C4-2B (cell line): ENCODE measurements at regions not wholly inside any gene's neighbourhood (a gene's known extent, or its start where the extent isn't known, plus 50 kb on each side); places are given as distances from the start of the nearest gene placed in this dataset.

Experiments used
- ZFX ChIP-seq: fragments of 450-650 bp; IDR thresholded peaks from 2 replicates; pipeline ENCODE4 v1.6.1; 2017
- TF ChIP-seq, protein P1 (sequence below): fragments of 450-650 bp; conservative IDR thresholded peaks from 2 replicates; pipeline ENCODE4 v1.5.1; 2017; ENCODE audit warnings: mild to moderate bottlenecking

DNA sequence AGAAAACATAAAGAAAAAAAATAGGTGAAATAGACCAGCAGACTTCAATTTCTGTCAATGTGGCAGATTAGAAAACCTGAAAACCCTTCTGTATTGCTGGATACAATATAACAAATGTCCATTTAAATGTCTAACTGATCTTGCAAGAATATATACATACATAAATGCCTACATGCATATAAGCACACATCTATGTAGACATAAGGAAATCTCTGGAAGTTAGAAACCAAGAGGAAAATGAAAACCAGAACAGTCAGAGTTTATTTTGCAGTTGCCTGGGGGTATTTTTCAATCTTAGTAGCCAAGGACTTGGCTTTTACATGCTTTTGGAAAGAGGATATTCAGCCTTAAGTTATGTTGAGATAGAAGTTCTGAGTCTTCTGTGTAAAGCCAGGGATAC is 184.0 kb downstream of the RPS12 start:
- TF ChIP-seq, protein P1, sequence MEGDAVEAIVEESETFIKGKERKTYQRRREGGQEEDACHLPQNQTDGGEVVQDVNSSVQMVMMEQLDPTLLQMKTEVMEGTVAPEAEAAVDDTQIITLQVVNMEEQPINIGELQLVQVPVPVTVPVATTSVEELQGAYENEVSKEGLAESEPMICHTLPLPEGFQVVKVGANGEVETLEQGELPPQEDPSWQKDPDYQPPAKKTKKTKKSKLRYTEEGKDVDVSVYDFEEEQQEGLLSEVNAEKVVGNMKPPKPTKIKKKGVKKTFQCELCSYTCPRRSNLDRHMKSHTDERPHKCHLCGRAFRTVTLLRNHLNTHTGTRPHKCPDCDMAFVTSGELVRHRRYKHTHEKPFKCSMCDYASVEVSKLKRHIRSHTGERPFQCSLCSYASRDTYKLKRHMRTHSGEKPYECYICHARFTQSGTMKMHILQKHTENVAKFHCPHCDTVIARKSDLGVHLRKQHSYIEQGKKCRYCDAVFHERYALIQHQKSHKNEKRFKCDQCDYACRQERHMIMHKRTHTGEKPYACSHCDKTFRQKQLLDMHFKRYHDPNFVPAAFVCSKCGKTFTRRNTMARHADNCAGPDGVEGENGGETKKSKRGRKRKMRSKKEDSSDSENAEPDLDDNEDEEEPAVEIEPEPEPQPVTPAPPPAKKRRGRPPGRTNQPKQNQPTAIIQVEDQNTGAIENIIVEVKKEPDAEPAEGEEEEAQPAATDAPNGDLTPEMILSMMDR, result no peak
- TF ChIP-seq ZFX, result no peak
